ENCODE measurements at regions not wholly inside any gene's neighbourhood (a gene's known extent, or its start where the extent isn't known, plus 50 kb on each side); places are given as distances from the start of the nearest gene placed in this dataset.

DNA sequence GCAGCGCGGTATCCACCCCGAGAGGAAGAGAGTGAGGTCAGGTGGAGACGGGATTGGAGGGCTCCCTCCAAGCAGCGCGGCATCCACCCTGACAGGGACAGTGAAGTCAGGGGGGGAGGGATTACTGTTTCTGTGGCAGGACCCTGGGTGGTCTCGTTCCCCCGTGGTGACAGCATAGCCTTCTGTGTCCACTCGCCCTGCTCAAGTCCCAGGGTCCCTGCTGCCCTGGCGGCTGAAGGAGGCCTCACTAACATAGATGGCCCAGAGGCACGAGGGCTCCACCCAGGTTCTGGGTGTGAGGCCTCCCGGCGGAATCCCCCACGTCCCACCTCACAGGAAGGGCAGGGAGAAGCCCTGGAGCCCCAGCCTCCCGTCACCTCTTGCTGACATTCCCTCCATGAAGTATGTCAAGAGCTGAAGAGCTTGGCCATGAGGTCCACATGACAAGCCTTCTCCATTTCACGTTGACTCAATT is 636.1 kb downstream of the BRD1 start:
- TF ChIP-seq GATA3 (IDR thresholded peaks at IDR 0.05; ENCODE audit: low read depth, low read length): no peak
- TF ChIP-seq GATA2 (IDR thresholded peaks at IDR 0.05; ENCODE audit: low read depth, low read length): no peak
